ENCODE measurements at regions not wholly inside any gene's neighbourhood (a gene's known extent, or its start where the extent isn't known, plus 50 kb on each side); places are given as distances from the start of the nearest gene placed in this dataset.

DNA sequence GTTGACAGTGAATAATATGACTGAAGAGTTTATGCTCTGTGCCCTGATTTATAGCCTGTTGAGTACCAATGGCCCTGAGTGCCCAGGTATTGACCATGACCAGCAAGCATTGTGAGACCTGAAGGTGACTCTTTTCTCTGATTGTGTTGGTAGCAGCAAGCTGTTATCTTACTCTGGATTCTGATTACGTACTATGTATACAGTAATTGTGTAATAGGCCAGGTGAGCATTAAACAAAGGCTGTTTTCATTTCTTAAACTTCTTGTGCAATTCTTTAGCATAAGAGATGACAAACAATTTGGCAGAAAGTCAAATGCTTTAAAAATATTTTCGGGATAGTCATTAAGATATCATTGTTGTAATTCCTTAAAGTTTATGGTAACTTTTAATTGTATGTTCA, 111.7 kb upstream of the PTPRK start:
- no peaks in the 10 kb centered on the region for H3K4me1 Mint-ChIP-seq
- POLR2A ChIA-PET, result no interaction called here
- H3K27ac Mint-ChIP-seq, result no peak overlapping the region
- DNase-seq (no peak), ATAC-seq (ENCODE audit: low read depth) (no peak)
- intact Hi-C loops (cut with micrococcal nuclease), result no loop called here
- TF ChIP-seq CTCF (IDR thresholded peaks at IDR 0.05), result no peak
- H3K9me3 Mint-ChIP-seq, result peaks cover 2% of the 10 kb centered on the region
- no peaks in the 10 kb centered on the region for H3K36me3 Mint-ChIP-seq (ENCODE audit: low read depth)
- no peaks in the 10 kb centered on the region for H3K27me3 Mint-ChIP-seq
- CTCF ChIA-PET, result no interaction called here
- H3K4me3 Mint-ChIP-seq, result no peak overlapping the region

- intact Hi-C loops (cut with micrococcal nuclease), result no loop called here
- Mint-ChIP-seq H3K36me3 (ENCODE audit: low read depth) (no peaks in the 10 kb centered on the region), H3K4me3 (no peak overlapping the region), H3K27me3 (no peaks in the 10 kb centered on the region), H3K4me1 (no peaks in the 10 kb centered on the region), H3K9me3 (no peaks in the 10 kb centered on the region), H3K27ac (no peak overlapping the region)
- no peak for TF ChIP-seq CTCF (IDR thresholded peaks at IDR 0.05)
- CTCF ChIA-PET, result no interaction called here
- ATAC-seq (ENCODE audit: low read depth) (no peak), DNase-seq (no peak)
- POLR2A ChIA-PET, result no interaction called here
These were observed 110.6 kb upstream of the PTPRK start for GRCh38 chr6:128631031-128631430.

GRCh38 chr6:128630213-128630612, 109.8 kb upstream of the PTPRK start:
- Mint-ChIP-seq H3K27ac (no peak overlapping the region), H3K36me3 (ENCODE audit: low read depth) (no peaks in the 10 kb centered on the region), H3K4me1 (no peaks in the 10 kb centered on the region), H3K4me3 (no peak overlapping the region), H3K9me3 (no peaks in the 10 kb centered on the region), H3K27me3 (no peaks in the 10 kb centered on the region)
- TF ChIP-seq CTCF (IDR thresholded peaks at IDR 0.05), result no peak
- DNase-seq, result no peak
- POLR2A ChIA-PET, result no interaction called here
- ATAC-seq (ENCODE audit: low read depth), result no peak
- intact Hi-C loops (cut with micrococcal nuclease), result no loop called here
- CTCF ChIA-PET, result no interaction called here

DNA sequence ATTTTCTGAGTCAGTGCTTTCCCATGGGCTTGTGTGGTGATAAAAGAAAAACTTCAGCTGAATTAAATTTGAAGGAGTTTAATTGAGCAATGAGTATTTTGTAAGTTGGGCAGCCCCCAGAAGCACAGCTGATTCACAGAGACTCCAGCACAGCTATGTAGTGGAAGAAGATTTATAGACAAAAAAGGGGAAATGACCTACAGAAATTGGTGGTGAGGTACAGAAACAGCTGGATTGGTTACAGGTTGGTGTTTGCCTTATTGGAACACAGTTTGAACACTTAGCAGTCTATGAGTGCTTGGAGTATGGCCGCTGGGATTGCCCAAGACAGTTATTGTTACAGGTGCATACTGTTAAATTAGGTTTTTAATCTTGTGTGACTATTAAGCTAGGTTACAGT, 96.9 kb upstream of the PTPRK start:
- ATAC-seq (ENCODE audit: low read depth) (no peak), DNase-seq (no peak)
- Mint-ChIP-seq H3K9me3 (peaks cover 4% of the 10 kb centered on the region), H3K27ac (no peak overlapping the region), H3K4me1 (no peaks in the 10 kb centered on the region), H3K27me3 (no peaks in the 10 kb centered on the region), H3K36me3 (ENCODE audit: low read depth) (no peaks in the 10 kb centered on the region), H3K4me3 (no peak overlapping the region)
- POLR2A ChIA-PET, result no interaction called here
- CTCF ChIA-PET, result no interaction called here
- intact Hi-C loops (cut with micrococcal nuclease), result no loop called here
- TF ChIP-seq CTCF (IDR thresholded peaks at IDR 0.05), result no peak

DNA sequence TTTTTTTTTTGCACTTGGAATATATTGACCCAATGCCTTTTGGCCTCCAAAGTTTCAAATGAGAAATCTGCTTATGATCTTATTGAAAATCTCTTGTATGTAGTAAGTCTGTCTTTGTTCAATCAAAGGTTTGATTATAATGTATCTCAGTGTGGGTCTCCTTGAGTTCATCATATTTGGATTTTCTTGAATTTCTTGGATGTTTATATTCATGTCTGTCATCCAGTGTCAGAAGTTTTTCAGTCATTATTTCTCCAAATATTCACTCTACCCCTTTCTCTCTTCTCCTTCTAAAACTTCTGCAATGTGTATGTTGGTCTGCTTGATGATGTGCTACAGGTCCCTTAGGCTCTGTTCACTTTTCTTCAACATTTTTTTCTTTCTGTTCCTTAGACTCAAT, 95.9 kb upstream of the PTPRK start:
- Mint-ChIP-seq H3K9me3 (peaks cover 4% of the 10 kb centered on the region), H3K36me3 (ENCODE audit: low read depth) (no peaks in the 10 kb centered on the region), H3K4me1 (no peaks in the 10 kb centered on the region), H3K27me3 (no peaks in the 10 kb centered on the region), H3K4me3 (no peak overlapping the region), H3K27ac (no peak overlapping the region)
- DNase-seq, result no peak
- intact Hi-C loops (cut with micrococcal nuclease), result no loop called here
- no peak for TF ChIP-seq CTCF (IDR thresholded peaks at IDR 0.05)
- ChIA-PET POLR2A (no interaction called here), CTCF (no interaction called here)
- ATAC-seq (ENCODE audit: low read depth), result no peak
